DOHH2 (cell line): ENCODE measurements at regions not wholly inside any gene's neighbourhood (a gene's known extent, or its start where the extent isn't known, plus 50 kb on each side); places are given as distances from the start of the nearest gene placed in this dataset.

Experiments
- H3F3A ChIP-seq: fragments of 200-600 bp; sonication (generic), shearing (Covaris generic); 2 replicates; pipeline ENCODE4 v1.6.0; 2016; ENCODE audit warnings: antibody characterized with exemption, mild to moderate bottlenecking; ENCODE audit not compliant: control insufficient read depth, insufficient read depth
- H3K27ac ChIP-seq: fragments of 200-600 bp; sonication (generic); 2 replicates; pipeline ENCODE4 v1.5.1; 2014; ENCODE audit warnings: low read depth, mild to moderate bottlenecking, low read length, moderate library complexity
- H3K27me3 ChIP-seq: fragments of 200-600 bp; sonication (generic); 2 replicates; pipeline ENCODE4 v1.6.1; 2014; ENCODE audit warnings: mild to moderate bottlenecking, low read length, mixed read lengths; ENCODE audit not compliant: control insufficient read depth
- H3K36me3 ChIP-seq: fragments of 200-600 bp; sonication (generic); 2 replicates; pipeline ENCODE4 v1.6.1; 2014; ENCODE audit warnings: mild to moderate bottlenecking, low read length, moderate library complexity, mixed read lengths; ENCODE audit not compliant: control insufficient read depth
- H3K4me1 ChIP-seq: fragments of 200-600 bp; sonication (generic); 2 replicates; pipeline ENCODE4 v1.6.1; 2014; ENCODE audit warnings: mild to moderate bottlenecking, low read length, mixed read lengths; ENCODE audit not compliant: control insufficient read depth
- H3K4me2 ChIP-seq: fragments of 200-600 bp; sonication (generic); 2 replicates; pipeline ENCODE4 v1.6.0; 2014; ENCODE audit warnings: mild to moderate bottlenecking, low read length, moderate library complexity
- H3K4me3 ChIP-seq: fragments of 200-600 bp; sonication (generic); 2 replicates; pipeline ENCODE4 v1.5.1; 2014; ENCODE audit warnings: mild to moderate bottlenecking, low read length, mixed read lengths
- H3K79me2 ChIP-seq: fragments of 200-600 bp; sonication (generic); 2 replicates; pipeline ENCODE4 v1.6.1; 2014; ENCODE audit warnings: mild to moderate bottlenecking, low read length, mixed read lengths; ENCODE audit not compliant: control insufficient read depth
- H3K9me2 ChIP-seq: fragments of 200-600 bp; sonication (generic); replicated peaks from 2 replicates; pipeline ENCODE4 v1.6.1; 2014; ENCODE audit warnings: mild to moderate bottlenecking, low read length, mixed read lengths; ENCODE audit not compliant: control insufficient read depth
- H3K9me3 ChIP-seq: fragments of 200-600 bp; sonication (generic); 2 replicates; pipeline ENCODE4 v1.6.1; 2014; ENCODE audit warnings: antibody characterized with exemption, low read length, mixed read lengths; ENCODE audit not compliant: control insufficient read depth, insufficient read depth
- H4K20me1 ChIP-seq: fragments of 200-600 bp; sonication (generic); 2 replicates; pipeline ENCODE4 v1.6.0; 2014; ENCODE audit warnings: low read depth, mild to moderate bottlenecking, antibody characterized with exemption, low read length, moderate library complexity; ENCODE audit not compliant: control insufficient read depth, insufficient read depth
- EZH2phosphoT487 ChIP-seq: fragments of 200-600 bp; sonication (generic); IDR thresholded peaks from 2 replicates; pipeline ENCODE4 v1.6.1; 2017; ENCODE audit warnings: borderline replicate concordance, mild to moderate bottlenecking, antibody characterized with exemption, low read length, moderate library complexity, mixed read lengths
- TF ChIP-seq, protein P1 (sequence below): fragments of 200-600 bp; sonication (generic); IDR thresholded peaks from one replicate; pipeline ENCODE4 v1.5.1; 2014; ENCODE audit warnings: antibody characterized with exemption, mild to moderate bottlenecking, low read depth, low read length; ENCODE audit not compliant: poor library complexity, severe bottlenecking

DNA sequence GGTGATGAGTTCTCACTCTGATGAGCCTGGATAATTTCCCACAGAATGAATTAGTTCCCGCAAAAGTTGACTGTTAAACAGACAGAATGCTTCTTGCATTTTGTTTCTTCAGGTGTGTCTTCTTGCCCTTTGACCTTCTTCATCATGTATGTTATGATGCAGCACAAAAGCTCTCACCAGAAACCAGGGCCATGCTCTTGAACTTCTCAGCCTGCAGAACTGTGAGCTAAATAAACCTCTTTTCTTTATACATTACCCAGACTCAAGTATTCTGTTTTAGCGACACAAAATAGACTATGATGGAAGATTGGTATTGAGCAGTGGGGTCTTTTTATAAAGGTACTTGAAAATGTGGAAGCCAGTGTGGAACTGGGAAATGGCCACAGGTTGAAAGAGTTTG is 95.2 kb upstream of the TNS3 start:
- Histone ChIP-seq H3K4me2 (no peak overlapping the region), H3K4me3 (no peak overlapping the region), H3K79me2 (no peaks in the 10 kb centered on the region), H3K4me1 (peaks cover 71% of the 10 kb centered on the region), H3K9me2 (no peaks in the 10 kb centered on the region), H3K36me3 (peaks cover 12% of the 10 kb centered on the region), H3F3A (peaks cover 13% of the 10 kb centered on the region), H4K20me1 (no peaks in the 10 kb centered on the region), H3K27ac (no peak overlapping the region), H3K9me3 (peaks cover 19% of the 10 kb centered on the region), H3K27me3 (no peaks in the 10 kb centered on the region)
- no peak for TF ChIP-seq EZH2phosphoT487
- TF ChIP-seq, protein P1, sequence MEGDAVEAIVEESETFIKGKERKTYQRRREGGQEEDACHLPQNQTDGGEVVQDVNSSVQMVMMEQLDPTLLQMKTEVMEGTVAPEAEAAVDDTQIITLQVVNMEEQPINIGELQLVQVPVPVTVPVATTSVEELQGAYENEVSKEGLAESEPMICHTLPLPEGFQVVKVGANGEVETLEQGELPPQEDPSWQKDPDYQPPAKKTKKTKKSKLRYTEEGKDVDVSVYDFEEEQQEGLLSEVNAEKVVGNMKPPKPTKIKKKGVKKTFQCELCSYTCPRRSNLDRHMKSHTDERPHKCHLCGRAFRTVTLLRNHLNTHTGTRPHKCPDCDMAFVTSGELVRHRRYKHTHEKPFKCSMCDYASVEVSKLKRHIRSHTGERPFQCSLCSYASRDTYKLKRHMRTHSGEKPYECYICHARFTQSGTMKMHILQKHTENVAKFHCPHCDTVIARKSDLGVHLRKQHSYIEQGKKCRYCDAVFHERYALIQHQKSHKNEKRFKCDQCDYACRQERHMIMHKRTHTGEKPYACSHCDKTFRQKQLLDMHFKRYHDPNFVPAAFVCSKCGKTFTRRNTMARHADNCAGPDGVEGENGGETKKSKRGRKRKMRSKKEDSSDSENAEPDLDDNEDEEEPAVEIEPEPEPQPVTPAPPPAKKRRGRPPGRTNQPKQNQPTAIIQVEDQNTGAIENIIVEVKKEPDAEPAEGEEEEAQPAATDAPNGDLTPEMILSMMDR, result no peak

DNA sequence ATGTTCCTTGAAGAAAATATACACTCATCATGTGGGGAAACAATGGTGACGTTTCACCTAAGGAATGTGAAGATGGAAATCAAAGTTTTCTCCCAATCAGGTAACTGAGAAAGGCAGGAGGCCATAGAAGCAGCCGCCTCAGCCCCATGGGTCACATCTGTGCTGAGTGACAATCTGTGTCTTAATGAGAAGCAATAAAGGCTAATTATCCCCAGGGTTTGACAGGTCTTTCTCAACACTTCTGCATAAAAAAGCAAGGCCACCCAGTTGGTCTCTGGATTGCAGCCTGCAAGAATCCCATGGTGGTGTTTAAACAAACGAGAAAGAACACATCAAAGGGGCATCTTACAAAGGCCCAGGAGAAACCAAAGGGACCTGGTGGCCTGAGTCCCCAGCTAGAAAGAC is 91.1 kb upstream of the TNS3 start:
- Histone ChIP-seq H3K27ac (peak overlapping the region; percentile 96), H3K9me2 (no peaks in the 10 kb centered on the region), H3K27me3 (no peaks in the 10 kb centered on the region), H3K4me2 (peak overlapping the region; percentile 55), H3K36me3 (peaks cover 15% of the 10 kb centered on the region), H3K79me2 (no peaks in the 10 kb centered on the region), H4K20me1 (no peaks in the 10 kb centered on the region), H3F3A (peaks cover 33% of the 10 kb centered on the region), H3K4me1 (peaks cover 78% of the 10 kb centered on the region), H3K4me3 (no peak overlapping the region), H3K9me3 (peaks cover 17% of the 10 kb centered on the region)
- TF ChIP-seq, protein P1, result no peak
- no peak for TF ChIP-seq EZH2phosphoT487

DNA sequence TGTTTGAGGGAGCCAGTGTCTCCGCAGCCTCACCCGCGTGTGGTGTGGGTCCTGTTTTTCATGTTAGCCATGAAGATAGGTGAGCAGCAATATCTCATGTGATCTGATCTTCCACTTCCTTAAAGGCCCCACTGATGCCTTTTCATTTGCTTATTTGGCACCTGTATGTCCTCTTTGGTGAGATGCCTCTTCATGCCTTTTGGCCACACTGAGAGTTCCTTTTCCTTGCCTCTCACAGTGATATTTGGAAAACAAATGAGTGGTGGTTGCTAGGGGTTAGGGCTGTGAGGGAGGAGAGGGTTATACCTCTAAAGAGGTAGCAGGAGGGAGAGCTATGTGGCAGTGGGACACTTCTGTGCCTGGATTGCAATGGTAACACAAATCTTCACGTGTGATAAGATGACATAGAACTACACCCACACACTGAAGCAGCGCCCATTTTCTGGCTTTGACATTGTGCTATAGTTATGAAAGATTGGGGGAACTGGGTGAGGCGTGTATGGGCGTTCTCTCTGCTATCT is 90.4 kb upstream of the TNS3 start:
- H3K4me1 ChIP-seq, result peaks cover 73% of the 10 kb centered on the region
- H3K36me3 ChIP-seq, result peaks cover 11% of the 10 kb centered on the region
- TF ChIP-seq, protein P1, result no peak
- no peak for TF ChIP-seq EZH2phosphoT487
- peaks cover 33% of the 10 kb centered on the region for H3F3A ChIP-seq
- peak overlapping the region; percentile 47 for H3K4me3 ChIP-seq
- peak overlapping the region; percentile 96 for H3K27ac ChIP-seq
- no peaks in the 10 kb centered on the region for H4K20me1 ChIP-seq
- H3K9me2 ChIP-seq, result no peaks in the 10 kb centered on the region
- no peaks in the 10 kb centered on the region for H3K79me2 ChIP-seq
- peak overlapping the region; percentile 55 for H3K4me2 ChIP-seq
- peaks cover 11% of the 10 kb centered on the region for H3K9me3 ChIP-seq
- H3K27me3 ChIP-seq, result no peaks in the 10 kb centered on the region

DNA sequence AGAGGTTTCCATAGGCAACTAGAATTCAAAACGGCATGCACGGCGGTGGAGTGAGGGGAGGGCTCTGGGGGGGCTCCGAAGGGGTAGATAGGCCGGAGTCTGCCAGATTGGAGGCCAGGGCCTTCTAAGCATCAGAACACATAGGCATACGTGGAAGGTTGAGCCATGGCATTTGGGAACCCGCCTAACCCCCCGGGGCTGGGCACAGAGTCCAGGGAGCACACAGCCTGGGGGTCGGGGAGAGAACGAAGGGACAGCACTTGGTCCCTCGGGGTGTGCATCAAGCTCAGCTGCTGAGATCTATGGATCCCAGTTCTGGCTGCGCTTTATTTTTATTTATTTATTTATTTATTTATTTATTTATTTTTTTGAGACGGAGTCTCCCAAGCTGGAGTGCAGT is 89.4 kb upstream of the TNS3 start:
- H3K9me2 ChIP-seq, result no peaks in the 10 kb centered on the region
- H3K4me1 ChIP-seq, result peaks cover 76% of the 10 kb centered on the region
- H3K9me3 ChIP-seq, result peaks cover 1% of the 10 kb centered on the region; the same call in 1 of the 2 replicates
- peaks cover 33% of the 10 kb centered on the region for H3F3A ChIP-seq
- TF ChIP-seq, protein P1, result no peak
- TF ChIP-seq EZH2phosphoT487, result no peak
- H4K20me1 ChIP-seq, result no peaks in the 10 kb centered on the region
- peak overlapping the region; percentile 96 for H3K27ac ChIP-seq
- H3K36me3 ChIP-seq, result peaks cover 11% of the 10 kb centered on the region
- no peaks in the 10 kb centered on the region for H3K79me2 ChIP-seq
- H3K4me2 ChIP-seq, result peak overlapping the region; percentile 95
- peak overlapping the region; percentile 69 for H3K4me3 ChIP-seq
- H3K27me3 ChIP-seq, result no peaks in the 10 kb centered on the region
